CD14-positive monocyte (primary cell): ENCODE measurements at regions not wholly inside any gene's neighbourhood (a gene's known extent, or its start where the extent isn't known, plus 50 kb on each side); places are given as distances from the start of the nearest gene placed in this dataset.

Source experiments
- DNase-seq, 3 donors: peaks; one replicate each; pipeline ENCODE4 v3.0.0-alpha.2; 2011 to 2022
- H2AFZ ChIP-seq: 2 replicates; pipeline ENCODE4 v1.6.0; 2012; ENCODE audit warnings: mild to moderate bottlenecking, low read depth, low read length, inconsistent platforms; ENCODE audit not compliant: insufficient read depth, poor library complexity, severe bottlenecking
- H3K27ac ChIP-seq, 2 donors: 1 replicate in 1 of 2; 2 replicates in 1 of 2; pipeline ENCODE4 v1.5.1; 2012 to 2013; ENCODE audit warnings: low read length in 2 of 2, control low read depth in 1 of 2, inconsistent platforms in 1 of 2, low read depth in 1 of 2, mild to moderate bottlenecking in 1 of 2
- H3K27me3 ChIP-seq, 2 donors: one replicate each; pipeline versions ENCODE4 v1.6.0 to v1.6.1; 2011 to 2013; ENCODE audit warnings: low read length in 2 of 2; ENCODE audit not compliant: control insufficient read depth in 2 of 2, insufficient read depth in 2 of 2
- H3K36me3 ChIP-seq, 2 donors: replicated peaks in 1 of 2; 1 replicate in 1 of 2; 2 replicates in 1 of 2; pipeline versions ENCODE4 v1.5.1 to v1.6.1; 2012 to 2013; ENCODE audit warnings: low read length in 2 of 2, control low read depth in 1 of 2, inconsistent platforms in 1 of 2, mild to moderate bottlenecking in 1 of 2; ENCODE audit not compliant: insufficient read depth in 2 of 2, control insufficient read depth in 1 of 2
- H3K4me1 ChIP-seq, 2 donors: 1 replicate in 1 of 2; 2 replicates in 1 of 2; pipeline versions ENCODE4 v1.5.1 to v1.6.1; 2012 to 2013; ENCODE audit warnings: low read length in 2 of 2, control low read depth in 1 of 2, inconsistent platforms in 1 of 2, mild to moderate bottlenecking in 1 of 2, moderate library complexity in 1 of 2; ENCODE audit not compliant: insufficient read depth in 2 of 2, control insufficient read depth in 1 of 2
- H3K4me2 ChIP-seq: replicated peaks from 2 replicates; pipeline ENCODE3; 2012; ENCODE audit warnings: low read length, moderate library complexity, mild to moderate bottlenecking; ENCODE audit not compliant: poor library complexity, severe bottlenecking; ENCODE audit errors: extremely low read depth
- H3K4me3 ChIP-seq, 3 experiments: fragments of 200-600 bp in 1 of 3; sonication (generic) in 1 of 3; replicated peaks in 1 of 3; 1 replicate in 2 of 3; 2 replicates in 1 of 3; pipeline ENCODE4 v1.5.1; 2011 to 2013; ENCODE audit warnings: low read length in 3 of 3, mild to moderate bottlenecking in 3 of 3, control low read depth in 2 of 3, low read depth in 2 of 3, inconsistent platforms in 1 of 3, moderate library complexity in 1 of 3
- H3K79me2 ChIP-seq: 2 replicates; pipeline ENCODE4 v1.6.0; 2012; ENCODE audit warnings: mild to moderate bottlenecking, control low read depth, inconsistent platforms, low read length, moderate library complexity; ENCODE audit not compliant: insufficient read depth
- H3K9ac ChIP-seq: 2 replicates; pipeline ENCODE4 v1.6.0; 2017; ENCODE audit warnings: low read length, mild to moderate bottlenecking; ENCODE audit not compliant: insufficient read depth, poor library complexity, severe bottlenecking
- H3K9me3 ChIP-seq, 2 donors: replicated peaks in 1 of 2; 1 replicate in 1 of 2; 2 replicates in 1 of 2; pipeline versions ENCODE4 v1.5.1 to v1.6.1; 2012 to 2013; ENCODE audit warnings: low read length in 2 of 2, control low read depth in 1 of 2; ENCODE audit not compliant: control insufficient read depth in 1 of 2, insufficient read depth in 1 of 2
- H4K20me1 ChIP-seq: 2 replicates; pipeline ENCODE4 v1.6.0; 2012; ENCODE audit warnings: mild to moderate bottlenecking, low read length, control low read depth, moderate library complexity; ENCODE audit not compliant: insufficient read depth
- H3K27ac Mint-ChIP-seq, 7 donors: one replicate each; pipeline ENCODE4 v1.8.0; 2020; ENCODE audit warnings: mild to moderate bottlenecking in 7 of 7, mixed read lengths in 7 of 7, moderate library complexity in 6 of 7, inconsistent platforms in 2 of 7
- H3K27me3 Mint-ChIP-seq, 3 donors: one replicate each; pipeline ENCODE4 v1.8.0; 2021 to 2022; ENCODE audit warnings: low read depth in 3 of 3, mild to moderate bottlenecking in 3 of 3, mixed read lengths in 3 of 3, moderate library complexity in 3 of 3, inconsistent platforms in 1 of 3
- H3K36me3 Mint-ChIP-seq, 2 donors: one replicate each; pipeline ENCODE4 v1.8.0; 2020; ENCODE audit warnings: mixed read lengths in 2 of 2, inconsistent platforms in 1 of 2, mild to moderate bottlenecking in 1 of 2
- H3K4me1 Mint-ChIP-seq: one replicate; pipeline ENCODE4 v1.8.0; 2020; ENCODE audit warnings: mild to moderate bottlenecking, mixed read lengths
- H3K4me3 Mint-ChIP-seq, 2 donors: one replicate each; pipeline ENCODE4 v1.8.0; 2020; ENCODE audit warnings: mild to moderate bottlenecking in 2 of 2, mixed read lengths in 2 of 2, moderate library complexity in 1 of 2
- H3K9me3 Mint-ChIP-seq, 7 donors: one replicate each; pipeline ENCODE4 v1.8.0; 2020 to 2022; ENCODE audit warnings: mixed read lengths in 7 of 7, mild to moderate bottlenecking in 6 of 7, moderate library complexity in 6 of 7, inconsistent platforms in 2 of 7
- WGBS: methylation state at CpG from one replicate; pipeline ENCODE4 v1.1.5; 2013; ENCODE audit warnings: missing lambda C conversion rate; ENCODE audit not compliant: insufficient coverage; 5-methylcytosine and 5-hydroxymethylcytosine counted together
- intact Hi-C, 2 donors: fragments of 100-400 bp; cut with micrococcal nuclease; formaldehyde crosslinking; loops; one replicate each; pipeline versions ENCODE4 v1.15.0 to v1.15.1; 2023
- TF ChIP-seq, protein P1 (sequence below): fragments of 200-600 bp; IDR thresholded peaks from one replicate; pipeline ENCODE4 v1.8.0; 2022; ENCODE audit warnings: antibody characterized with exemption, mild to moderate bottlenecking

DNA sequence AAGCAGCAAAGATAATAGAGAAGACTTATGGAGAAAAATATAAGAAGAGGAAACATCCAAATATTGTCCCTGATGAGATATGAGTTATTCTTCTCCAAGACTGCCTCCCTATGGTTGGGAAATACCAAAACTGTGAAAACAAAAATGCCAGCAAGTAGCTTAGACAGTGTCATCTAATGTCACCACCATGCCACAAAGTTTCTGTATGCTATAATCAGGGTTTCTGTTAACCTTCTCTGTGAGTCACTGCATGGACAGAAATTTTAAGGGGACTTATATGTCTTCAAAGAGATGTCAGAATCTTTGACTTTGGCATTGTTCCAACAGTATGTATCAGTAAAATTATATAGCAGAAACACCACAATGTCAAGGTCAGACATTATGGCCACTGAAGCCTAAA is 222.6 kb downstream of the KDM5D start:
- TF ChIP-seq, protein P1, sequence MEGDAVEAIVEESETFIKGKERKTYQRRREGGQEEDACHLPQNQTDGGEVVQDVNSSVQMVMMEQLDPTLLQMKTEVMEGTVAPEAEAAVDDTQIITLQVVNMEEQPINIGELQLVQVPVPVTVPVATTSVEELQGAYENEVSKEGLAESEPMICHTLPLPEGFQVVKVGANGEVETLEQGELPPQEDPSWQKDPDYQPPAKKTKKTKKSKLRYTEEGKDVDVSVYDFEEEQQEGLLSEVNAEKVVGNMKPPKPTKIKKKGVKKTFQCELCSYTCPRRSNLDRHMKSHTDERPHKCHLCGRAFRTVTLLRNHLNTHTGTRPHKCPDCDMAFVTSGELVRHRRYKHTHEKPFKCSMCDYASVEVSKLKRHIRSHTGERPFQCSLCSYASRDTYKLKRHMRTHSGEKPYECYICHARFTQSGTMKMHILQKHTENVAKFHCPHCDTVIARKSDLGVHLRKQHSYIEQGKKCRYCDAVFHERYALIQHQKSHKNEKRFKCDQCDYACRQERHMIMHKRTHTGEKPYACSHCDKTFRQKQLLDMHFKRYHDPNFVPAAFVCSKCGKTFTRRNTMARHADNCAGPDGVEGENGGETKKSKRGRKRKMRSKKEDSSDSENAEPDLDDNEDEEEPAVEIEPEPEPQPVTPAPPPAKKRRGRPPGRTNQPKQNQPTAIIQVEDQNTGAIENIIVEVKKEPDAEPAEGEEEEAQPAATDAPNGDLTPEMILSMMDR, result no peak
- Histone ChIP-seq H3K9me3 (no peaks in the 10 kb centered on the region), H3K27me3 (no peaks in the 10 kb centered on the region), H3K4me1 (no peaks in the 10 kb centered on the region), H3K36me3 (no peaks in the 10 kb centered on the region), H3K4me2 (no peak overlapping the region), H3K9ac (no peak overlapping the region), H3K79me2 (no peaks in the 10 kb centered on the region), H3K4me3 (no peak overlapping the region), H2AFZ (no peak overlapping the region), H4K20me1 (no peaks in the 10 kb centered on the region), H3K27ac (no peak overlapping the region)
- no peaks in the 10 kb centered on the region for H3K36me3 Mint-ChIP-seq
- peaks cover 0 to 3% (median 0%) of the 10 kb centered on the region in 7 donors for H3K9me3 Mint-ChIP-seq
- no peak for DNase-seq
- H3K4me1 Mint-ChIP-seq, result no peaks in the 10 kb centered on the region
- H3K4me3 Mint-ChIP-seq, result no peak overlapping the region
- intact Hi-C loops, result no loop called here
- no peak overlapping the region for H3K27ac Mint-ChIP-seq
- H3K27me3 Mint-ChIP-seq, result no peaks in the 10 kb centered on the region

DNA sequence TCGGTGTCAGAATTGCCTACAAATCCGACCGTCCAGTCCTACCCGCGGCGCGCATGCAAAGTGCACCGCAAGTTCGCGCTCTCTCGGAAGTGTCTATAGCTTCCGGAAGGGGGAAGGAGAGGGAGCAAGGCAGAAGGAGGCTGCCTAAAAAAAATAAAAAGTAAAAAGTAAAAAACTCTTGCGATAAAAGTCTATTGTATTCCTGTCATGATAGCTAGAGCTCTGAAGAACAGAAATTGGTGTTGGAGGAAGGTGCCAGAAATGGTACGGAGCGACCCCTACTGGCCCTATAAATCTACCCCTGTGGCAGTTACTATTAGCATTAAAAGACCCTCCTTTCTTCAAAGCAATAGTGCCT is 241.5 kb downstream of the KDM5D start:
- Mint-ChIP-seq H3K4me1 (peaks cover 22% of the 10 kb centered on the region), H3K4me3 (peak overlapping the region; percentile 82 to 89), H3K36me3 (no peaks in the 10 kb centered on the region), H3K27ac (peak overlapping the region in 1 of 7 donors; percentile 50), H3K27me3 (peaks cover 0 to 11% (median 6%) of the 10 kb centered on the region in 3 donors), H3K9me3 (peaks cover 0 to 3% (median 0%) of the 10 kb centered on the region in 7 donors)
- intact Hi-C loops, result no loop called here
- Histone ChIP-seq H3K36me3 (no peaks in the 10 kb centered on the region), H3K4me1 (no peaks in the 10 kb centered on the region), H3K27me3 (peaks cover 0 to 2% of the 10 kb centered on the region in 2 donors), H4K20me1 (no peaks in the 10 kb centered on the region), H3K9ac (no peak overlapping the region), H3K4me2 (no peak overlapping the region), H2AFZ (no peak overlapping the region), H3K27ac (no peak overlapping the region), H3K4me3 (peak overlapping the region in 1 of 3 experiments; percentile 12), H3K79me2 (no peaks in the 10 kb centered on the region), H3K9me3 (no peaks in the 10 kb centered on the region)
- 33% methylated on average over 10 of the region's 15 CpGs for WGBS
- DNase-seq, result no peak
- TF ChIP-seq, protein P1, result peak; percentile 38
